ENCODE measurements at regions not wholly inside any gene's neighbourhood (a gene's known extent, or its start where the extent isn't known, plus 50 kb on each side); places are given as distances from the start of the nearest gene placed in this dataset.
A peak's percentile ranks its signal among the peaks of the same experiment; 100 is the strongest.

GRCh38 chr6:139514819-139515218, 140.4 kb upstream of the CITED2 start:
- peak overlapping the region; percentile 76 for H3K27ac Mint-ChIP-seq
- ATAC-seq, result no peak
- no peaks in the 10 kb centered on the region for H3K9me3 Mint-ChIP-seq (ENCODE audit: low read depth)
- H3K4me1 Mint-ChIP-seq, result peaks cover 14% of the 10 kb centered on the region
- ChIA-PET POLR2A (interaction anchor here (1.1 kb wide), 1 partner anchor 139 kb away, joined by 3 read pairs; no protein-coding TSS in a partner anchor), CTCF (no interaction called here)
- no peaks in the 10 kb centered on the region for H3K36me3 Mint-ChIP-seq (ENCODE audit: low read depth)
- intact Hi-C loops (cut with DNase I, micrococcal nuclease), result loop anchor here (1.0 to 5.0 kb wide), 3 partner anchors 25 to 140 kb away; partner anchors contain the start of gene CITED2 (in 1 of the 2)
- no peaks in the 10 kb centered on the region for H3K27me3 Mint-ChIP-seq
- H3K4me3 Mint-ChIP-seq, result no peak overlapping the region
- no peak for DNase-seq

GRCh38 chr6:139510040-139510790, 135.8 kb upstream of the CITED2 start:
- Mint-ChIP-seq H3K9me3 (ENCODE audit: low read depth) (no peaks in the 10 kb centered on the region), H3K36me3 (ENCODE audit: low read depth) (no peaks in the 10 kb centered on the region), H3K4me3 (no peak overlapping the region), H3K4me1 (peaks cover 7% of the 10 kb centered on the region), H3K27me3 (peaks cover 2% of the 10 kb centered on the region), H3K27ac (no peak overlapping the region)
- intact Hi-C loops (cut with DNase I, micrococcal nuclease), result no loop called here
- POLR2A ChIA-PET, result no interaction called here
- CTCF ChIA-PET, result interaction anchor here (0.6 kb wide), 1 partner anchor 155 kb away, joined by 3 read pairs; no protein-coding TSS in a partner anchor
- no peak for ATAC-seq
- DNase-seq, result no peak

GRCh38 chr6:139509167-139509566, 134.7 kb upstream of the CITED2 start:
- ChIA-PET CTCF (no interaction called here), POLR2A (no interaction called here)
- no peaks in the 10 kb centered on the region for H3K36me3 Mint-ChIP-seq (ENCODE audit: low read depth)
- peaks cover 2% of the 10 kb centered on the region for H3K27me3 Mint-ChIP-seq
- intact Hi-C loops (cut with DNase I, micrococcal nuclease), result no loop called here
- ATAC-seq, result no peak
- H3K27ac Mint-ChIP-seq, result no peak overlapping the region
- no peak overlapping the region for H3K4me3 Mint-ChIP-seq
- DNase-seq, result no peak
- no peaks in the 10 kb centered on the region for H3K9me3 Mint-ChIP-seq (ENCODE audit: low read depth)
- no peaks in the 10 kb centered on the region for H3K4me1 Mint-ChIP-seq

GRCh38 chr6:139508576-139508975, 134.1 kb upstream of the CITED2 start:
- no peaks in the 10 kb centered on the region for H3K36me3 Mint-ChIP-seq (ENCODE audit: low read depth)
- CTCF ChIA-PET, result no interaction called here
- H3K27ac Mint-ChIP-seq, result no peak overlapping the region

GRCh38 chr6:139508023-139508422, 133.6 kb upstream of the CITED2 start:
- Mint-ChIP-seq H3K4me3 (no peak overlapping the region), H3K4me1 (no peaks in the 10 kb centered on the region), H3K27me3 (peaks cover 2% of the 10 kb centered on the region), H3K27ac (no peak overlapping the region), H3K9me3 (ENCODE audit: low read depth) (no peaks in the 10 kb centered on the region), H3K36me3 (ENCODE audit: low read depth) (no peaks in the 10 kb centered on the region)
- no peak for ATAC-seq
- CTCF ChIA-PET, result no interaction called here
- POLR2A ChIA-PET, result no interaction called here
- no peak for DNase-seq
- intact Hi-C loops (cut with DNase I, micrococcal nuclease), result no loop called here

More at GRCh38 chr6:139508576-139508975, 134.1 kb upstream of the CITED2 start:
- Mint-ChIP-seq H3K27me3 (peaks cover 2% of the 10 kb centered on the region), H3K4me3 (no peak overlapping the region), H3K4me1 (no peaks in the 10 kb centered on the region), H3K9me3 (ENCODE audit: low read depth) (no peaks in the 10 kb centered on the region)
- ATAC-seq (no peak), DNase-seq (no peak)
- POLR2A ChIA-PET, result no interaction called here
- intact Hi-C loops (cut with DNase I, micrococcal nuclease), result no loop called here

DNA sequence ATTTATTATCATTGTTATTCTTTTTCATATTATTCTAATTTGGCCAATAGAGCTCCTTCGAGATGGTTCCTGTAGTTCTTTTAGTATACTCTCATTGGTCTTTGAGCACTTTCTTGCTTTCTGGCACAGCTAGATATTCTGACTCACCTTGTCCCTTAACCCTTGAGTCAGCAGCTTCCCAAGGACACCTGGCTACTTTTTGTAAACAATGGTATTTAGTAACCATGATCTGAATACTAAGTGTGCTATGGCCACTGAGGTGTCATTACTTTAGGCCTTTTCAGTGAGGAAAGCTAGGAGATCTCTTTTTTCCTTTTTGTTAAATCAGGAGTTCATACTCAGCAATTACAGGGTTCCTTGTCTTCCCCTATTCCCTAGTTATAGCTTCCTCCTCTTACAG, 126.5 kb upstream of the CITED2 start:
- Mint-ChIP-seq H3K9me3 (ENCODE audit: low read depth) (no peaks in the 10 kb centered on the region), H3K36me3 (ENCODE audit: low read depth) (no peaks in the 10 kb centered on the region), H3K4me3 (no peak overlapping the region), H3K27me3 (peaks cover 2% of the 10 kb centered on the region), H3K4me1 (no peaks in the 10 kb centered on the region), H3K27ac (no peak overlapping the region)
- ATAC-seq, result no peak
- CTCF ChIA-PET, result interaction anchor here (0.5 to 1.0 kb wide), 4 partner anchors 28 to 198 kb away, joined by 3 to 4 read pairs (median 4); no protein-coding TSS in a partner anchor
- no peak for DNase-seq
- intact Hi-C loops (cut with DNase I, micrococcal nuclease), result no loop called here
- POLR2A ChIA-PET, result no interaction called here

DNA sequence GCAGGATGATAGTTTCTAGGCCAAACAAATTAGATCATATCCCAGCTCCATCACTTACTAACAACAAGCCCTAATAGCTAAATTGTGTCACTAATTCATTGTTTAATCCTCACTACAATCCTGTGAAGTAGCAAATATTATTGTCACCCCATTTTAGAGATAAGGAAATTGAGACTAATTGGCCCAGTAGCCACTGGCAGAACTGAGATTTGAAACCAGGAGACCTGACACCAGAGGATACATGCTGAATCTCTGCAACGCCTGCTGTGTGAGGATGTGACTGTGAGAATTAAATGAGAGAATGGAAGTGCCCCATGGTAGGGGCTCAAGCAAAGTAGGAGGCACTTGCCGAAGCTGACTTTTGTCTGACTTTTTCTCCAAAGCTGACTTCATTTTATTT, 124.3 kb upstream of the CITED2 start:
- Mint-ChIP-seq H3K27me3 (peaks cover 2% of the 10 kb centered on the region), H3K36me3 (ENCODE audit: low read depth) (no peaks in the 10 kb centered on the region), H3K4me1 (no peaks in the 10 kb centered on the region), H3K4me3 (no peak overlapping the region), H3K9me3 (ENCODE audit: low read depth) (no peaks in the 10 kb centered on the region), H3K27ac (no peak overlapping the region)
- intact Hi-C loops (cut with DNase I, micrococcal nuclease), result no loop called here
- ATAC-seq (no peak), DNase-seq (no peak)
- CTCF ChIA-PET, result no interaction called here
- POLR2A ChIA-PET, result no interaction called here

- H3K27me3 Mint-ChIP-seq, result peaks cover 2% of the 10 kb centered on the region
- no peak overlapping the region for H3K27ac Mint-ChIP-seq
- intact Hi-C loops (cut with DNase I, micrococcal nuclease), result no loop called here
- ChIA-PET CTCF (no interaction called here), POLR2A (no interaction called here)
- no peak for ATAC-seq
- H3K4me1 Mint-ChIP-seq, result no peaks in the 10 kb centered on the region
- no peaks in the 10 kb centered on the region for H3K9me3 Mint-ChIP-seq (ENCODE audit: low read depth)
- no peak for DNase-seq
- H3K36me3 Mint-ChIP-seq (ENCODE audit: low read depth), result no peaks in the 10 kb centered on the region
- H3K4me3 Mint-ChIP-seq, result no peak overlapping the region
These were observed 123.0 kb upstream of the CITED2 start for GRCh38 chr6:139497345-139497961.

DNA sequence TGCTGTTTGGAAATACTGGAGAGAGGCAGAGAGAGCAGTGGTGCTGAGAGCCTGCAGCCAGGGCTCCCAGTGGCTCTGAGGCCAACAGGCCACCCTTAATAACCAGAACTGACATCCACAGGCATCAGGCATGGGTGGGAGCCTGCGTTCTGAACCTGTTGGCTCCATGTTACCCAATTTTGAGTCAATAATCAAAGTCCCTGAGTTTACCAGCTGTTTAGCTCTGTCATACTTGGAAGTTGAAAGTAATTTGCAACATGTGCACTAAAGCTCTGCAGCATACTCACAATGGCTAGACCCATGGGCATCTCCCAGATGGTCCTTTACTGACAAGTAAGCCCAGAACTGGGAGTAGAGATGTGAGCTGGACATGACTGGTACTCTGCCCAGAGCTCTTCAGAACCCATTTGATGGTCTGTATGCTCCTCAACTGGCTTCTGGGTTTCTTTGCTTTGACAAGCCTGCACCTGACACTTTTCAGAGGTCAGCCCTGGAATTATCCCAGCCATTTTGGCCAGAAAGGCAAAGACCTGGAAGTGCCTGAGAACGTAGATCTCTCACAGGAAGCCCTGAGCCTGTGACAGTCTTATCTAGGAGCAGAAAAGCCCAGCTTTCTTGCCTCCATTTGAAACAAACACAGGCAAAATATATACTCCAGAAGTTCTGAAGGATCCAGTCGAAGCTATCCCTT, 122.4 kb upstream of the CITED2 start:
- H3K4me1 Mint-ChIP-seq, result no peaks in the 10 kb centered on the region
- H3K27ac Mint-ChIP-seq, result no peak overlapping the region
- ATAC-seq (no peak), DNase-seq (no peak)
- H3K4me3 Mint-ChIP-seq, result no peak overlapping the region
- peaks cover 2% of the 10 kb centered on the region for H3K27me3 Mint-ChIP-seq
- H3K36me3 Mint-ChIP-seq (ENCODE audit: low read depth), result no peaks in the 10 kb centered on the region
- ChIA-PET CTCF (no interaction called here), POLR2A (no interaction called here)
- H3K9me3 Mint-ChIP-seq (ENCODE audit: low read depth), result no peaks in the 10 kb centered on the region
- intact Hi-C loops (cut with DNase I, micrococcal nuclease), result no loop called here

DNA sequence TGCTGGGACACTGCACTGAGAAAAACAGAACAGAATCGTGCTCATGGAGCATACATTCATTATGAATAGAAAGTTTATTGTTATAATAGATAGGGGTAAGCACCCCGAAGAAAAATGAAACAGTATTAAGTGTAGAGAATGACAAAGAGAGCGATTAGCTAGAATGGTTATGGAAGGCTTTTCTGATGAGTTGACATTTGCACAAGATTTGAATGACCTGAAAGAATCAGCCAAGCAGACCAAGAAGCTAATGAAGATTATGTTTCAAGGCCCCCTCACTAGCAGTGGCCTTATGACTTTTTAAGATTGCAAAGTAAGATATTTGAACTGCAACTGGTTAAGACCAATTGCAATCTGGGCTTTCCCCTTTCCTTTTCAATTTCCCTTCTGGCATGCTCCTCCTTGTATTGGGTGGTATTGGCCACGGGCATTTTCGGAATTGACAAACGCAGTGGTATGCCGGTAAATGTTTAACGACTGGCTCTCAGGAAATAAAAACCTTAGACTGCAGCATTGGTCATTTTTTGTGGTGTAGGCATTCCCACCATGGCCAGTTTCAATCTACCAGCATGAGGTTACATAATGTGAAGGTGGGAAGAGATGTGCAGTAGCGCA, 120.0 kb upstream of the CITED2 start:
- ChIA-PET CTCF (interaction anchor here (0.6 kb wide), 1 partner anchor 16 kb away, joined by 3 read pairs; no protein-coding TSS in a partner anchor), POLR2A (no interaction called here)
- no peak overlapping the region for H3K4me3 Mint-ChIP-seq
- no peak overlapping the region for H3K27ac Mint-ChIP-seq
- H3K4me1 Mint-ChIP-seq, result peaks cover 9% of the 10 kb centered on the region
- DNase-seq (no peak), ATAC-seq (no peak)
- H3K9me3 Mint-ChIP-seq (ENCODE audit: low read depth), result no peaks in the 10 kb centered on the region
- H3K27me3 Mint-ChIP-seq, result peaks cover 2% of the 10 kb centered on the region
- H3K36me3 Mint-ChIP-seq (ENCODE audit: low read depth), result no peaks in the 10 kb centered on the region
- intact Hi-C loops (cut with DNase I, micrococcal nuclease), result no loop called here

DNA sequence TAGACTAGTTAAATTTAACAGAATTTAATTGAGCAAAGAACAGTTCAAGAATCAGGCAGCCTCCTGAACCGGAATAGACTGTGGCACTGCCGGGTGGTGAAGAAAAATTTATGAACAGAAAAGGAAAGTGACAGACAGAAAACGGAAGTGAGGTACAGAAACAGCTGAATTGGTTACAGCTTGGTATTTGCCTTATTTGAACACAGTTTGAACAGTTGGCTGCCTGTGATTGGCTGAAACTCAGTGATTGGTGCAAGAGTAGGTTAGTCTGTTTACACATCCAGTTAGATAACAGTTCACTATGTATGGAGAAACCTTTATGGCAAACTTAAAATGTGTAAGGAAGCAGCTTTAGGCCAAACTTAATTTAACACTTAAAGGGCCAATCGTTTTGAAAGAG, 116.0 kb upstream of the CITED2 start:
- POLR2A ChIA-PET, result interaction anchor here (1.2 kb wide), 1 partner anchor 116 kb away, joined by 3 read pairs; the partner anchor contains the start of gene CITED2

More for the DNA sequence above, 116.0 kb upstream of the CITED2 start:
- H3K27me3 Mint-ChIP-seq, result no peaks in the 10 kb centered on the region
- peaks cover 9% of the 10 kb centered on the region for H3K4me1 Mint-ChIP-seq
- no peaks in the 10 kb centered on the region for H3K36me3 Mint-ChIP-seq (ENCODE audit: low read depth)
- intact Hi-C loops (cut with DNase I, micrococcal nuclease), result no loop called here
- DNase-seq (peak; percentile 24), ATAC-seq (peak; percentile 65)
- H3K9me3 Mint-ChIP-seq (ENCODE audit: low read depth), result no peaks in the 10 kb centered on the region
- CTCF ChIA-PET, result interaction anchor here (0.6 kb wide), 2 partner anchors 278 to 872 kb away, joined by 3 to 4 read pairs; no protein-coding TSS in a partner anchor
- peak overlapping the region; percentile 8 for H3K27ac Mint-ChIP-seq
- no peak overlapping the region for H3K4me3 Mint-ChIP-seq
